Natural killer cell (primary cell): ENCODE measurements at regions not wholly inside any gene's neighbourhood (a gene's known extent, or its start where the extent isn't known, plus 50 kb on each side); places are given as distances from the start of the nearest gene placed in this dataset.

Experiments
- ATAC-seq, 3 donors: fragments of 150-1000 bp in 2 of 3; fragments of 200-7000 bp in 1 of 3; cut with Tn5 transposase; 1 replicate in 1 of 3; 2 replicates in 2 of 3; pipeline ENCODE4 v1.10.0; 2021; ENCODE audit warnings: mild to moderate bottlenecking in 2 of 3, moderate library complexity in 2 of 3
- DNase-seq, 2 donors: peaks; one replicate each; pipeline versions ENCODE4 v3.0.0 to v3.0.0-alpha.2; 2013 to 2021; ENCODE audit warnings: mixed read lengths in 1 of 2
- H3K27ac ChIP-seq: one replicate; pipeline ENCODE4 v1.5.1; 2013; ENCODE audit warnings: mild to moderate bottlenecking, low read length
- H3K27me3 ChIP-seq: one replicate; pipeline ENCODE4 v1.6.1; 2013; ENCODE audit warnings: low read length; ENCODE audit not compliant: control insufficient read depth, insufficient read depth
- H3K36me3 ChIP-seq: one replicate; pipeline ENCODE4 v1.6.1; 2013; ENCODE audit warnings: low read length; ENCODE audit not compliant: control insufficient read depth, insufficient read depth
- H3K4me1 ChIP-seq: one replicate; pipeline ENCODE4 v1.6.1; 2013; ENCODE audit warnings: low read length; ENCODE audit not compliant: control insufficient read depth, insufficient read depth
- H3K4me3 ChIP-seq: one replicate; pipeline ENCODE4 v1.5.1; 2013; ENCODE audit warnings: low read length
- H3K9me3 ChIP-seq: one replicate; pipeline ENCODE4 v1.6.1; 2013; ENCODE audit warnings: low read length; ENCODE audit not compliant: control insufficient read depth, insufficient read depth
- H3K27ac Mint-ChIP-seq, 2 donors: one replicate each; pipeline ENCODE4 v1.8.0; 2022; ENCODE audit warnings: mild to moderate bottlenecking in 2 of 2, mixed read lengths in 2 of 2, moderate library complexity in 1 of 2
- H3K27me3 Mint-ChIP-seq, 2 donors: one replicate each; pipeline ENCODE4 v1.8.0; 2022; ENCODE audit warnings: low read depth in 2 of 2, mixed read lengths in 2 of 2
- H3K36me3 Mint-ChIP-seq: one replicate; pipeline ENCODE4 v1.8.0; 2022; ENCODE audit warnings: mixed read lengths
- H3K4me1 Mint-ChIP-seq, 2 donors: one replicate each; pipeline ENCODE4 v1.8.0; 2022; ENCODE audit warnings: mixed read lengths in 2 of 2
- H3K4me3 Mint-ChIP-seq: one replicate; pipeline ENCODE4 v1.8.0; 2022; ENCODE audit warnings: mild to moderate bottlenecking, moderate library complexity, mixed read lengths
- H3K9me3 Mint-ChIP-seq, 2 donors: one replicate each; pipeline ENCODE4 v1.8.0; 2022; ENCODE audit warnings: mixed read lengths in 2 of 2
- WGBS: methylation state at CpG from one replicate; pipeline ENCODE4 v1.1.7; 2013; ENCODE audit warnings: missing lambda C conversion rate; ENCODE audit not compliant: insufficient coverage; 5-methylcytosine and 5-hydroxymethylcytosine counted together
- intact Hi-C: fragments of 100-400 bp; cut with micrococcal nuclease; formaldehyde crosslinking; loops from one replicate; pipeline ENCODE4 v1.14.2; 2022
- TF ChIP-seq, protein P1 (sequence below): fragments of 200-600 bp; IDR thresholded peaks from one replicate; pipeline ENCODE4 v1.8.0; 2022; ENCODE audit warnings: antibody characterized with exemption

DNA sequence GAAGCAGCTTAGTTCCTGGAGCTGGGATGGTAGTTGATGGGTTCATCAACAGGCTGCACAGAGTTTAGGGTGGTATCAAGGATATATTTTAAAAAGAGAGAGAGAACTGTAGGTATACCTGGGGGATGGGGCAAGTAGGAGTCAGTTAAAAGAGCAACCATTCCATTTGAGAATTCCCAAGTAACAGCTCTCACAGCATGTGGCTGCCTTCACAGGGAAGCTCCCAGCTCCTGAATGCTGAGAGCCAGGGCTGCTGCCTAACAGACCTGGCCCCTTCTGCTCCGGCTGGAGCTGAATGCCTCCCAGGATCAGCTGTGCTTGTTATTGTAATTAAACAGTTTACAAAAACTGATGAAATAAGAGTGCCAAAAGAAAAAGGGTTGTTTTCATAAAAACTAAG, 58.8 kb upstream of the GPR26 start:
- WGBS, result 29% methylated on average over 1 of the region's 1 CpG
- DNase-seq (no peak), ATAC-seq (no peak)
- Mint-ChIP-seq H3K4me3 (no peak overlapping the region), H3K27me3 (peaks cover 20 to 29% of the 10 kb centered on the region in 2 donors), H3K27ac (no peak overlapping the region), H3K9me3 (no peaks in the 10 kb centered on the region), H3K36me3 (no peaks in the 10 kb centered on the region), H3K4me1 (no peaks in the 10 kb centered on the region)
- H3K36me3 ChIP-seq, result no peaks in the 10 kb centered on the region
- H3K4me3 ChIP-seq, result no peak overlapping the region
- H3K27me3 ChIP-seq, result no peaks in the 10 kb centered on the region
- no peaks in the 10 kb centered on the region for H3K4me1 ChIP-seq
- no peak overlapping the region for H3K27ac ChIP-seq
- intact Hi-C loops, result no loop called here
- TF ChIP-seq, protein P1, sequence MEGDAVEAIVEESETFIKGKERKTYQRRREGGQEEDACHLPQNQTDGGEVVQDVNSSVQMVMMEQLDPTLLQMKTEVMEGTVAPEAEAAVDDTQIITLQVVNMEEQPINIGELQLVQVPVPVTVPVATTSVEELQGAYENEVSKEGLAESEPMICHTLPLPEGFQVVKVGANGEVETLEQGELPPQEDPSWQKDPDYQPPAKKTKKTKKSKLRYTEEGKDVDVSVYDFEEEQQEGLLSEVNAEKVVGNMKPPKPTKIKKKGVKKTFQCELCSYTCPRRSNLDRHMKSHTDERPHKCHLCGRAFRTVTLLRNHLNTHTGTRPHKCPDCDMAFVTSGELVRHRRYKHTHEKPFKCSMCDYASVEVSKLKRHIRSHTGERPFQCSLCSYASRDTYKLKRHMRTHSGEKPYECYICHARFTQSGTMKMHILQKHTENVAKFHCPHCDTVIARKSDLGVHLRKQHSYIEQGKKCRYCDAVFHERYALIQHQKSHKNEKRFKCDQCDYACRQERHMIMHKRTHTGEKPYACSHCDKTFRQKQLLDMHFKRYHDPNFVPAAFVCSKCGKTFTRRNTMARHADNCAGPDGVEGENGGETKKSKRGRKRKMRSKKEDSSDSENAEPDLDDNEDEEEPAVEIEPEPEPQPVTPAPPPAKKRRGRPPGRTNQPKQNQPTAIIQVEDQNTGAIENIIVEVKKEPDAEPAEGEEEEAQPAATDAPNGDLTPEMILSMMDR, result no peak
- no peaks in the 10 kb centered on the region for H3K9me3 ChIP-seq

DNA sequence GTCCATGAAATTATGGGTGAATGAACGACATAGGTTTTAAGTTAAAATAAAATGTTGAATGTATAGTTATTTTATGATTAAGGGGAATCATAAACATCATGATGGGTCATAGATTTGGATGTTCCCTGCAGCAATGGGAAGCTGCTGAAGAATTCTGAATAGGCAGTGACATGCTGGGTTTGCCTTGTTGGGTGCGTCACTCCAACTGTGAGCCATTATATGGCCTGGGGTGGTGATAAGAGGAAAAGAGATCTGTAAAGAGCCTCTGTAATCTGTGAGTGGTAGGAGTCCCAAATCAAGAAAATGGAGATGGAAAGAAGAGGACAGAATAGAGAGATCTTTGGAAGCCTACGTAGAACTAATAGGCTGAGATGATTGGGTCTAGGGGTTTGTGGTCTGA, 58.1 kb upstream of the GPR26 start:
- Mint-ChIP-seq H3K27ac (no peak overlapping the region), H3K9me3 (no peaks in the 10 kb centered on the region), H3K4me1 (no peaks in the 10 kb centered on the region), H3K36me3 (no peaks in the 10 kb centered on the region), H3K27me3 (peaks cover 20 to 29% of the 10 kb centered on the region in 2 donors), H3K4me3 (no peak overlapping the region)
- Histone ChIP-seq H3K4me3 (no peak overlapping the region), H3K36me3 (no peaks in the 10 kb centered on the region), H3K27me3 (no peaks in the 10 kb centered on the region), H3K9me3 (no peaks in the 10 kb centered on the region), H3K27ac (no peak overlapping the region), H3K4me1 (no peaks in the 10 kb centered on the region)
- WGBS, result 59% methylated on average over 3 of the region's 3 CpGs
- no peak for ATAC-seq
- DNase-seq, result no peak
- TF ChIP-seq, protein P1, result no peak
- intact Hi-C loops, result no loop called here

DNA sequence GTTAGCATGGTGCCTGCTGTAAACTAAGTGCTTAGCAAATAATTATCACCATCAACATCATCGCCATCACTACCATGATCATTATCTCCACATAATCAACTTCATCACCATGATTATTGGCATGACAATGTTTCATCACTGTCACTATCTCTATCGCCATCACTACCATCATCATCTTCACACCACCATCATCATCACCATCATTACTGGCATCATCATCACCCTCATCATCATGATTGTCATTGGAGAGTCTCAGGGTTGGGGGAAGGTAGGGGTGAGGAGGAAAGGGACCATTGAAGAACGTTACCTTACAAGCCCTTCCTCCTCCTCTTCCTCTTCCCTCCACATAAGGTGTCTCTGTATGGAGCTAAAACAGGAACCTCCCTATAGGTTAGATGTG, 54.9 kb upstream of the GPR26 start:
- ATAC-seq (no peak), DNase-seq (no peak)
- no peaks in the 10 kb centered on the region for H3K4me1 Mint-ChIP-seq
- H3K27ac Mint-ChIP-seq, result no peak overlapping the region
- Histone ChIP-seq H3K36me3 (no peaks in the 10 kb centered on the region), H3K4me1 (no peaks in the 10 kb centered on the region), H3K4me3 (no peak overlapping the region), H3K27ac (no peak overlapping the region), H3K27me3 (no peaks in the 10 kb centered on the region), H3K9me3 (no peaks in the 10 kb centered on the region)
- WGBS, result 82% methylated on average over 2 of the region's 3 CpGs
- H3K36me3 Mint-ChIP-seq, result no peaks in the 10 kb centered on the region
- H3K9me3 Mint-ChIP-seq, result no peaks in the 10 kb centered on the region
- peaks cover 9 to 20% of the 10 kb centered on the region in 2 donors for H3K27me3 Mint-ChIP-seq
- no peak overlapping the region for H3K4me3 Mint-ChIP-seq
- TF ChIP-seq, protein P1, result no peak
- intact Hi-C loops, result no loop called here

DNA sequence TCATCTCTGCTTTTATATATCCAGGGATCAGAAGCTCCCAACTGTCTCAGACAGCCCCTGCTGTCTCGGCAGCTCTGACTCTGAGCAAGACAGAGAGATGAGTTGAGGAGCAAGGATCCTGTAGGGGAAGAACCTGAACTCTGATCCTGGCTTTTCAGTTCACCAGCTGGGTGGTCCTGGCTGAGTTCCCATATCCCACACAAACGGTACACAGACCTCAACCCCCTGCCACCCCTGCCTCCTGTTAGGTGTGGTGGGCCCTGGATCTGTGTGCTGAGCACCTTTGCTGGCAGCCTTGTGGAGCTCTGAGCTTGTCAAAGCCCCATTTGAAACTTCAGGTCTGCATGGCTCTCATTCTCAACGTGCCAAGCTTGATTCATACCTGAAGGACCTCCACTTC, 54.3 kb upstream of the GPR26 start:
- TF ChIP-seq, protein P1, result no peak
- H3K4me3 Mint-ChIP-seq, result no peak overlapping the region
- no peak for ATAC-seq
- Histone ChIP-seq H3K27ac (no peak overlapping the region), H3K4me1 (no peaks in the 10 kb centered on the region), H3K27me3 (no peaks in the 10 kb centered on the region), H3K4me3 (no peak overlapping the region), H3K36me3 (no peaks in the 10 kb centered on the region), H3K9me3 (no peaks in the 10 kb centered on the region)
- intact Hi-C loops, result no loop called here
- H3K4me1 Mint-ChIP-seq, result no peaks in the 10 kb centered on the region
- 80% methylated on average over 3 of the region's 3 CpGs for WGBS
- no peaks in the 10 kb centered on the region for H3K9me3 Mint-ChIP-seq
- H3K36me3 Mint-ChIP-seq, result no peaks in the 10 kb centered on the region
- peaks cover 7 to 16% of the 10 kb centered on the region in 2 donors for H3K27me3 Mint-ChIP-seq
- no peak for DNase-seq
- H3K27ac Mint-ChIP-seq, result no peak overlapping the region
